GM12878 (cell line): ENCODE measurements at regions not wholly inside any gene's neighbourhood (a gene's known extent, or its start where the extent isn't known, plus 50 kb on each side); places are given as distances from the start of the nearest gene placed in this dataset.

Experiments used
- CREM ChIP-seq: IDR thresholded peaks from 2 replicates; pipeline ENCODE4 v1.6.1; 2014; ENCODE audit warnings: antibody characterized with exemption, low read depth
- E2F8 ChIP-seq: fragments of 450-650 bp; IDR thresholded peaks from 2 replicates; pipeline ENCODE4 v1.6.1; 2018; ENCODE audit warnings: mild to moderate bottlenecking, low read depth, moderate library complexity; ENCODE audit not compliant: partially characterized antibody
- HDAC2 ChIP-seq: fragments of 200-600 bp; sonication (generic); IDR thresholded peaks from 2 replicates; pipeline ENCODE4 v1.6.1; 2017
- NRF1 ChIP-seq: conservative IDR thresholded peaks from 2 replicates; pipeline ENCODE4 v1.6.1; 2011; ENCODE audit warnings: mild to moderate bottlenecking, low read depth, low read length, improper control_type of control experiment
- REST ChIP-seq: IDR thresholded peaks from 2 replicates; pipeline ENCODE4 v1.6.1; 2012; ENCODE audit warnings: mild to moderate bottlenecking, low read depth, low read length
- SP1 ChIP-seq: IDR thresholded peaks from one replicate; pipeline ENCODE4 v1.6.1; 2011; ENCODE audit warnings: low read depth, low read length
- TCF3 ChIP-seq: IDR thresholded peaks from 2 replicates; pipeline ENCODE4 v1.6.1; 2012; ENCODE audit warnings: low read depth, mild to moderate bottlenecking, low read length, borderline replicate concordance; ENCODE audit not compliant: insufficient read depth
- ZNF207 ChIP-seq: fragments of 450-650 bp; IDR thresholded peaks from 2 replicates; pipeline ENCODE4 v1.6.1; 2014; ENCODE audit warnings: antibody characterized with exemption, mild to moderate bottlenecking, borderline replicate concordance
- ZNF622 ChIP-seq: fragments of 450-650 bp; IDR thresholded peaks from 2 replicates; pipeline ENCODE4 v1.6.1; 2017; ENCODE audit warnings: mild to moderate bottlenecking, inconsistent platforms
- TF ChIP-seq, protein P1 (sequence below), 3 experiments: IDR thresholded peaks in 2 of 3; conservative IDR thresholded peaks in 1 of 3; 2 replicates each; pipeline ENCODE4 v1.5.1; 2011; ENCODE audit warnings: low read depth in 3 of 3, low read length in 3 of 3, mild to moderate bottlenecking in 3 of 3, control low read depth in 2 of 3, moderate library complexity in 2 of 3, inconsistent platforms in 1 of 3, mixed read lengths in 1 of 3; ENCODE audit not compliant: control insufficient read depth in 2 of 3, insufficient read depth in 1 of 3; ENCODE audit errors: extremely low read depth in 1 of 3

DNA sequence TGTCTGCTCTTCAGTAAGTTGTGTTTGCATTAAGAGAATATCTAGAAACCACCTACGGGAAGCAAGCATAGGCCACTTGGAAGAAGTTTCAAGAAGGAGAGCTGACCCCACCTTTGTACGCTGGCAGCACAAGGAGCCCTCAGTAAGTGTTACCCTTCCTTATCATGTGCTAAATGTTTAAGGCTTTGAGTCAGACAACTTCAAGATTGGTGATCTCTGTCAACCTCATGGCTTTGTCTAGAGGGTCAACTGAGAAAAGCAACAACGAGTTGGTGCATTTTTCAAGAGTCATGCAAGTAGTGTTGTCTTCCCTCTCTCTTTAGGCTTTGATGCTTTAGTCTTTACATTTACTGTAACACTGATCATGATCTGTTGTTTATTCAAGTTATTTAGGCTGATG, 53.2 kb upstream of the SPTLC3 start (continued):
- TF ChIP-seq E2F8 = no peak
- no peak for TF ChIP-seq NRF1
- TF ChIP-seq HDAC2 = no peak
- TF ChIP-seq TCF3 = no peak
- TF ChIP-seq SP1 = no peak
- no peak for TF ChIP-seq REST
- no peak for TF ChIP-seq CREM
- TF ChIP-seq ZNF622 = no peak
- no peak for TF ChIP-seq ZNF207
- TF ChIP-seq, protein P1, sequence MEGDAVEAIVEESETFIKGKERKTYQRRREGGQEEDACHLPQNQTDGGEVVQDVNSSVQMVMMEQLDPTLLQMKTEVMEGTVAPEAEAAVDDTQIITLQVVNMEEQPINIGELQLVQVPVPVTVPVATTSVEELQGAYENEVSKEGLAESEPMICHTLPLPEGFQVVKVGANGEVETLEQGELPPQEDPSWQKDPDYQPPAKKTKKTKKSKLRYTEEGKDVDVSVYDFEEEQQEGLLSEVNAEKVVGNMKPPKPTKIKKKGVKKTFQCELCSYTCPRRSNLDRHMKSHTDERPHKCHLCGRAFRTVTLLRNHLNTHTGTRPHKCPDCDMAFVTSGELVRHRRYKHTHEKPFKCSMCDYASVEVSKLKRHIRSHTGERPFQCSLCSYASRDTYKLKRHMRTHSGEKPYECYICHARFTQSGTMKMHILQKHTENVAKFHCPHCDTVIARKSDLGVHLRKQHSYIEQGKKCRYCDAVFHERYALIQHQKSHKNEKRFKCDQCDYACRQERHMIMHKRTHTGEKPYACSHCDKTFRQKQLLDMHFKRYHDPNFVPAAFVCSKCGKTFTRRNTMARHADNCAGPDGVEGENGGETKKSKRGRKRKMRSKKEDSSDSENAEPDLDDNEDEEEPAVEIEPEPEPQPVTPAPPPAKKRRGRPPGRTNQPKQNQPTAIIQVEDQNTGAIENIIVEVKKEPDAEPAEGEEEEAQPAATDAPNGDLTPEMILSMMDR (IDR thresholded peaks at IDR 0.05 in 2 of 3, conservative IDR thresholded peaks at IDR 0.05 in 1 of 3; ENCODE audit: control insufficient read depth in 2 of 3, extremely low read depth in 1 of 3, insufficient read depth in 1 of 3, low read depth in 3 of 3, low read length in 3 of 3) = no peak
- TF ChIP-seq, all 136 proteins: peak for 0
